Bronchial epithelial cell (primary cell): ENCODE measurements at regions not wholly inside any gene's neighbourhood (a gene's known extent, or its start where the extent isn't known, plus 50 kb on each side); places are given as distances from the start of the nearest gene placed in this dataset.

Experiments used
- DNase-seq: peaks from one replicate; pipeline ENCODE4 v3.0.0-alpha.2; 2010; ENCODE audit warnings: low read depth
- FAIRE-seq: peaks from 2 replicates; lab custom pipeline; 2011; peaks lifted over from hg19 to GRCh38; lab: Jason Lieb, UNC
- H3K27me3 ChIP-seq: 2 replicates; pipeline ENCODE4 v1.5.1; 2011; ENCODE audit warnings: low read length; ENCODE audit not compliant: control insufficient read depth, insufficient read depth
- H3K36me3 ChIP-seq: 2 replicates; pipeline ENCODE4 v1.5.1; 2011; ENCODE audit warnings: low read length; ENCODE audit not compliant: control insufficient read depth, insufficient read depth
- H3K4me3 ChIP-seq: 2 replicates; pipeline ENCODE4 v1.5.1; 2011; ENCODE audit warnings: mild to moderate bottlenecking, low read depth, low read length, control low read depth
- TF ChIP-seq, protein P1 (sequence below): IDR thresholded peaks from 2 replicates; pipeline ENCODE4 v1.5.1; 2011; ENCODE audit warnings: mild to moderate bottlenecking, moderate library complexity, low read length, control low read depth, inconsistent platforms; ENCODE audit not compliant: insufficient read depth, severe bottlenecking

DNA sequence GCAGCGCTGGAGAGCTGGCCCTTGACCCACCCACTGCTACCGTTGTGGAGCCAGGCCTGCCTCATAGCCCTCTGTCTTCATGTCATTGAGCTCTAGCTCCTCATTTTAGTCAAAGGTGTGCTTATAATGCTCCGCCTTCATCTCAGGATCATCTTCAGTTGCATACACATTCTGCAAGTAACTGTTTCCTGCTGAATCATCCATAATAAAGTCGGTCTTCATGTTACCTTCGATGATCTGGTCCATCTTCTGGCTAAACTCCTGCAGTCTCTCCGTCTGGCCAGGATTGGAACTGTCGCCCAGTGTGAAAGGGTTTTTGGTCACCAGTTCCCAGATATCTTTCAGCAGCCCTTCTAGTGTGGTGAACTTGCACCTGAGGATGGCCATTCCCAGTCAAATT is 62.6 kb upstream of the ARMC2 start:
- FAIRE-seq: no peak

DNA sequence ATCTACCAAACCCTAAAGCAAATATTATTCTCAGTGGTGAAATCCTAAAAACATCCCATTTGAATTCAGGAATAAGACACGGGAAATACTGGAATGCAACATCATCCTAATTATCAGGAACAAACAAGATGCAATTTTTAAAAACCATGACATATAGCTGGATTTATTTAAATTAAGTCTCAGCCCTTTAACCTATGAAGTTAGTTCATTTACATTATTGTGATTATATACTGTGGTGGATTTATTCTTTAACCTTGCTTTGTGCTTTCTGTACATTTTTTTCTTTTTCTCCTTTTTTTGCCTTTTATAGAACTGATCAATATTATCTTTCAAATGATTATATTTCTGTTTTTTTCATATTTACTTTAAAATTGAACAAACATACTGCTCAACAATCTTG is 59.8 kb upstream of the ARMC2 start:
- no peaks in the 10 kb centered on the region for H3K27me3 ChIP-seq
- DNase-seq: no peak
- FAIRE-seq: no peak

More for the DNA sequence above, 62.6 kb upstream of the ARMC2 start:
- Histone ChIP-seq H3K4me3 (no peak overlapping the region), H3K27me3 (no peaks in the 10 kb centered on the region), H3K36me3 (no peaks in the 10 kb centered on the region)
- TF ChIP-seq, protein P1, sequence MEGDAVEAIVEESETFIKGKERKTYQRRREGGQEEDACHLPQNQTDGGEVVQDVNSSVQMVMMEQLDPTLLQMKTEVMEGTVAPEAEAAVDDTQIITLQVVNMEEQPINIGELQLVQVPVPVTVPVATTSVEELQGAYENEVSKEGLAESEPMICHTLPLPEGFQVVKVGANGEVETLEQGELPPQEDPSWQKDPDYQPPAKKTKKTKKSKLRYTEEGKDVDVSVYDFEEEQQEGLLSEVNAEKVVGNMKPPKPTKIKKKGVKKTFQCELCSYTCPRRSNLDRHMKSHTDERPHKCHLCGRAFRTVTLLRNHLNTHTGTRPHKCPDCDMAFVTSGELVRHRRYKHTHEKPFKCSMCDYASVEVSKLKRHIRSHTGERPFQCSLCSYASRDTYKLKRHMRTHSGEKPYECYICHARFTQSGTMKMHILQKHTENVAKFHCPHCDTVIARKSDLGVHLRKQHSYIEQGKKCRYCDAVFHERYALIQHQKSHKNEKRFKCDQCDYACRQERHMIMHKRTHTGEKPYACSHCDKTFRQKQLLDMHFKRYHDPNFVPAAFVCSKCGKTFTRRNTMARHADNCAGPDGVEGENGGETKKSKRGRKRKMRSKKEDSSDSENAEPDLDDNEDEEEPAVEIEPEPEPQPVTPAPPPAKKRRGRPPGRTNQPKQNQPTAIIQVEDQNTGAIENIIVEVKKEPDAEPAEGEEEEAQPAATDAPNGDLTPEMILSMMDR: no peak
- no peak for DNase-seq

DNA sequence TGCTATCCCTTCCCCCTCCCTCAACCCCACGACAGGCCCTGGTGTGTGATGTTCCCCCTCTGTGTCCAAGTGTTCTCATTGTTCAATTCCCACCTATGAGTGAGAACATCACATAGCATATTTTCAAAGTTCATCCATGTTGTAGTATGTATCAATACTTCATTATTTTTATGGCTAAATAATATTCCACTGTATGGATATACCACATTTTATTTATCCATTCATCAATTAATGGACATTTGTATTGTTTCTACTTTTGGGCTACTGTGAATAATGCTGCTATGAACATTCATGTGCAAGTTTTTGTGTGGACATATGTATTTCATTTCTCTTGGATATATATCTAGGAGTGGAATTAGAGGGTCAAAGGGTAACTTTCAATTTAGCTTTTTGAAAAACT is 58.7 kb upstream of the ARMC2 start:
- FAIRE-seq (no peak), DNase-seq (no peak)
- H3K27me3 ChIP-seq: no peaks in the 10 kb centered on the region
- H3K36me3 ChIP-seq: no peaks in the 10 kb centered on the region
- TF ChIP-seq, protein P1: no peak
- no peak overlapping the region for H3K4me3 ChIP-seq

More for the DNA sequence above, 59.8 kb upstream of the ARMC2 start:
- Histone ChIP-seq H3K4me3 (no peak overlapping the region), H3K36me3 (no peaks in the 10 kb centered on the region)
- TF ChIP-seq, protein P1: no peak

DNA sequence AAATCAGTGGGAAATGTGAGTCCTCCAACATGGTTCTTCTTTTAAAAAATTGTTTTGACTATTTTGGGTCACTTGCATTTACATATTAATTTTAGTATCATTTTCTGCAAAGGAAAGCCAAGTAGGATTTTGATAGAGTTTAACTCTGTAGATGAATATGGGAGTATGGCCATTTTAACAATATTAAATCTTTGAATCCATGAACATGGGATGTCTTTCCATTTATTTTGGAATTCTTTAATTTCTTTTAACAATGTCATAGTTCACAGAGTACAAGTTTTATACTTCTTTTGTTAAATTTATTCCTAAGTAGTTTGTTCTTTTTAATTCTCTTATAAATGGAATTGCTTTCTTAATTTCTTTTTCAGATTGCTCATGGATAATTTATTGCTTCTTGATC is 56.5 kb upstream of the ARMC2 start:
- TF ChIP-seq, protein P1: no peak
- Histone ChIP-seq H3K27me3 (no peaks in the 10 kb centered on the region), H3K4me3 (no peak overlapping the region), H3K36me3 (no peaks in the 10 kb centered on the region)
- no peak for DNase-seq
- no peak for FAIRE-seq

DNA sequence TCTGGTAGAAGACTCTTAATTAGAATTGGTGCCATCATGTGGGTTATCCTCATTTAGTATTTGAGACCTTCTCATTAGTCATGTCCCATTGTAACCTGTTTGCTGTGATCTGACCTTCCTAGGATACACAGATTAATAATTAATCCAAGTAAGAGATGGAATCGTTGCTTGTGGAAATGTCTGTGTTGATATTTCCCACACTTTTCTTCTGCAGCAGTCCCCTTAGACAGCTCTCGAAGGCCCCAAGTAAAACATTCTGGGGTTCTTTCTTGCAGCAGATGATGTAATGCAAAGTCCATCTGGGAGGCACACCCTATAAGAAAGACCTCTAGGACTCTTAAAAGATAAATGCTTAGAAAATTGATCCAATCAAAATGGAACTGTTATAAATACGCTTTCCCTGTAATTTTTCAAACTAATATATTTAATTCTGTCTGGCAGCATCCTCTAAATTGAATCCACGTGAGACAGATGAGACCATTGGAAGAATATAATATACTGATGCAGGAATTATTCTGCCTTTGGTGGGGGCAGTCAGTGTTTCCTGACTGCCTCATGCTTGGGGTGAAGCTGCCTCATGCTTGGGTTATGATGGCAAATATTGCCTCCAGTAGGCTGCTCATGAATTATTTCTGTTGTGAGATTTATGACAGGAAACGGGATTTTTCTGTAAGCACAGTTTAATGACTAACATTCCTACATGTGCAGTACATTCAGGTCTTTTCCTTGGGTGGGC is 54.5 kb upstream of the ARMC2 start:
- DNase-seq: no peak
- Histone ChIP-seq H3K4me3 (no peak overlapping the region), H3K27me3 (no peaks in the 10 kb centered on the region), H3K36me3 (no peaks in the 10 kb centered on the region)
- TF ChIP-seq, protein P1: no peak
- FAIRE-seq: no peak

DNA sequence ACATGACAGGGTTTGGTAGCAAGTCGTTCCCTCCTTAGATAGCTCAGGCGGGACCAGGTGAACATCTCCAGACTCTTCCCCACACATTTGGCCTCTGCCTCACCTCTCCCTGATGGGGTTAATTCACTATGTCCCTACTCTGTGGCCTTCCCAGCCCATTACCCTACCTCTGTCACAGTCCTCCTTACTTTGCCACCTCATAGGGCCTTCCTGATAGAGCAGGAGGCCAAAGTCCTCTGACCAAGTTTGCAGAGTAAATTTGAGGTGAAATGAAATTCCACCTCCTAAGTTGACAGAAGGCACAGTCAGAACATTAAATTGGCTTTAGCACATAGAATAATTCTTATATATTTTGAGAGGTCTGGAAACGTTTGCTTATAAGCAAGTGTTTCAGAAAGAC is 53.1 kb upstream of the ARMC2 start:
- peak; percentile 66 for FAIRE-seq

More for the DNA sequence above, 53.1 kb upstream of the ARMC2 start:
- H3K27me3 ChIP-seq: no peaks in the 10 kb centered on the region
- no peak overlapping the region for H3K4me3 ChIP-seq
- TF ChIP-seq, protein P1: no peak
- no peak for DNase-seq
- no peaks in the 10 kb centered on the region for H3K36me3 ChIP-seq
